ENCODE measurements at regions not wholly inside any gene's neighbourhood (a gene's known extent, or its start where the extent isn't known, plus 50 kb on each side); places are given as distances from the start of the nearest gene placed in this dataset.
"Not testable (repeated sequence)": the region's sequence is repeated elsewhere in the genome, so short reads cannot be mapped to it uniquely, and the experiment has no call there.

DNA sequence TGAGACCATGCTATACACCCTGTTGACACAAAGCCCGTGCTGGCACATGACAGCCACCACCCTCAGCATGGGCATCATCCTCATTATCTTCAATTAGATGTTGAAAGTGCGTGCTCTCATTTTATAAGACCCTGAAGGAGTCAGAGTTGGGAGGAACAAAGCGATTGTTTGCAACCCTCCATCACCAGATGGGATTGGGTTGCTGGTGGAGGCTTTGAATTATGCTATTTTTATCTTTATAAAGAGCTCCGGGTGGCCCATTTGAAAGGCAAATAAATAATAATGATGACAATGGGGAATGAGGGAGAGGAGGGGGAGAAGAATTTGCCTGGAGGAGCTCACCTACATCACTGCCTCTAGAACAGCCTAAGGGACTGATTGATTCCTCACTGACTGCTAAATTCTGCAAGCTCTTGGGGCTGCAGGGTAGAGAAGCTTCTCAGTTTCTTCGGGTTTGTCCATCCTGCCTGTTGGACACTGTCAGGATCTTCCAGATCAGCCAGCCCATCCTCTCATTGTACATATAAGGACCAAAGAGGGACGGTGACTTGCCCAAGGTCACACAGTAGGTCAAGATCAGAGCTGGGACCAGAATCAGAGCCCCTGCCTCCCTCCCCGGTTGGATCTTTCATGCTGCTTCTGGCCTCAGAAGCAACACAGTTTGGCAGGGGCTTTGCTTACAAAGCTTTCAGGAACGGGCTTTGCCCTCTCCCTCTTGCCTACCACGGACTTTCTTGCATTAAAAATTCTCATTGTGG is 130.9 kb upstream of the ZBTB40 start:
- no peak for DNase-seq

- no peak for DNase-seq
Measured at GRCh38 chr1:22321917-22322316, 129.7 kb upstream of the ZBTB40 start.

DNA sequence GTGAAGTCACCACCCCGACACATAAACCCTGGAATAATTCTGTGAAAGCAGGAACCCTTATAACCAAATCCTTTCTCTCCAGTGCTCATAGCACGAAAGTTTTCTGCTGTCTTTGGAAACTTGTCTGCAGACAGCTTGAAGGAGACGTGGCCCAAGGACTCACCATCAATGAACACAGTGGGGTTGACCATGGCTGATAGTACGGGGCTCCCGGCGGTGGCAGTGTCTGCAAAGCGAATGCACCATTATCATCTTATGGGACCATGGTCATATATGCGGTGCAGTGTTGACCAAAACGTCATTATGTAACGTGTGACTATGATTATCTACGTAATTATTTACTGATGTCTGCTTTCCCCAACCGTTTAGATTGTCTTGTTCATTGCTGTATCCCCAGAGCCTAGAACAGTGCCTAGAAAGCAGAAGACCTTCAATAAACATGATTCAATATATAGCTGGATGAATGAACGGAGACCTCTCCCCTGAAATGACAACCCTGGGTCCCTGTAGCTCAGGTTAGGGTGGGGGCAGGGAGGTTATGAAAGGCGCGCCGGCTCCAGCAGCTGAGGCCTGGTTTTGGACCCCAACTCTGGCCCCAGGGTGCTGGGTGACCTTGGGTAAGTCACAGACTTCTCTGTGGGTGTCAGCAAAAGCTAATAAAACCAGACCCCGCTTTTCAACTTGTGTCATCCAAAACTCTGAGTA is 128.4 kb upstream of the ZBTB40 start:
- no peak for DNase-seq

DNA sequence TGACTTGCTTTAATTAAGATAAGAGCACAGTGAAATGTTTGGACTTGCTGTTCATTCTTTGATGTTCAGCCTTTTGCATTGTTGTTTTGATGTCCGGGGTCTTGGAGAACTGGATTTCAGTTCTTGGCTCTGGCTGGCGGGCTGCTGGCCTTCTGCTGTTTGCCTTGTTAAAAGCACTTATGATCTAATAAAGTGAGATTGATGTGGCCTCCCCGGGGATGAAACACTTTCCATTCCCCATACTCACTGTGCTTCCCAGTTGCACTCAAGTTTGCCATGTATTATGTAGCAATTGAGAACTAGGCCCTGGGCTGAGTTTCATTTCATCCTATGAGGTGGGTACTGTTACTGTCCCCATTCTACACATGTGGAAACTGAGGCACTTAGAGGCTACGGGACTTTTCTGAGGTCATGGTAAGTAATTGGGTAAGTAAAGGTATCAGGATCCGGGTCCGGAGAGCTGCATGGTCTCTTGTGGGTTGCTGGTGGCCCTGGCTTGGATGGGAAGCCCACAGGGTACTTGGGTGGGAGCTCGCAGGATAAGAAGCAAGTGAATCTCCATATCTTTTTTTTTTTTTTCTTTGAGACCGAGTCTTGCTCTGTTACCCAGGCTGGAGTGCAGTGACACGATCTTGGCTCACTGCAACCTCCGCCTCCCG is 127.7 kb upstream of the ZBTB40 start:
- DNase-seq: no peak

DNA sequence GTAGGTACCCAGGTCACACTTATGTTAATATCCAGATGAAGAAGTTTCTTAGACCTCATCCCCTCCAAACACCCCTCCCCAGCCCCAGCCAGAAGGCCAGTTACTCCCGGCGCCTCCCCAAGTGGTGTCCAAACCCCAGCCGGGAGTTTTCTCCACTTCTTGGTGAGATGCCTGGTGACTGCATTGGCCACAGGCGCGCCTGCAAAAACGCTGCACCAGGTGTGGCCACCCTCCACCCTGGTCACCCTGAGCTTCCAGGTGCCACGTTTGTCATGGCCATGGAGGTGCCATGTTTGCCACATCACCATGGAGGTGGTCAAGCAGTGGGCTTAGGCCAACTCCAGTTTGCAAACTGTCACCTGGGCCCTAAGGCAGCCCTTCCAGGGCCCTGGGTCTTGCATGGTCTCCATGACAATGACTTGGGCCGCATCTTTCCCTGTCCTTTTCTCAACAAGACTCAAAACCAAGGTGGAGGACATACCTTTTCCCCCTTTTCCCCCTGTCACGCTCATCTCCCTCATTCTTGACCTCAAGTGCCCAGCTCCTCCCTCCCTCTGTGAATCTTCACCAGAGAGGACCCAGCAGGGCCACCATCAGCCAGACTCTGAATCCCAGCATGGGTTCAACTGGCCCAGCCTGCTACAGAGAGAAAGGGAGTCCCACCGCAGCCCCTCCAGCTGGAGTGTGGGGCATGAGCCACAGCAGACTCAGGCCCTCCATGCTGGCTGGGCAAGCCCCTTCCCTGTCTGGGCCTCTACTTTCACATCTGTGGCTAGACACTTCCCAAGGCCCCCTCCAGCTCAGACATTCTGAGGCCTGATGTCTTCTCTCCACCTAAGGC is 125.9 kb upstream of the ZBTB40 start:
- no peak for DNase-seq

DNA sequence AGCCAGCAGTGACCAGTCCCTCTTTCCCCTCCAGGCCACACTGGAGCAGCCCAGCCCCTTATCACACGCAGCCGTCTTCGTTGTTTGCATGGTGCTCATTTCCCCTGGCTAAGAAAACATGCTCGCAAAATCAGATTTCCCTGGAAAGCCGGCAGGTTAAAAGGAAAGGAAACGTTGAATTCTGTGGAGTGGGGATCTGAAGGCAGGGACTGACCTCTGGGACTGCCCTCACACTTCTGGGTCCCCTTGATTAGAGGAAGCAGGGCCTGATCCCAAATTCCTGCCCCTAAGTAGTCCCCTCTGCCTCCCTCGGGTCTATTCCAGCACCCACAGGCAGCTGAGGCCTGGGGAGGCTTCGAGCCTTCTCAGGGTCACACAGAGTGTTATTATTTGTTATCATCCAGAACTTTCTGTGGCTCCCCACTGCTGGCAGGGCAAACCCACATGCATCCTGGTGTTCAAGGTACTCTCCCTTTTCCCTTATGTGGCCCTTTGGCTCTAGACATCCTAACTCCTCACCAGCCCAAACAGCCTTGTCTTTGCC is 125.2 kb upstream of the ZBTB40 start:
- DNase-seq: no peak

GRCh38 chr1:22326931-22327330 is 124.7 kb upstream of the ZBTB40 start:
- no peak for DNase-seq

DNA sequence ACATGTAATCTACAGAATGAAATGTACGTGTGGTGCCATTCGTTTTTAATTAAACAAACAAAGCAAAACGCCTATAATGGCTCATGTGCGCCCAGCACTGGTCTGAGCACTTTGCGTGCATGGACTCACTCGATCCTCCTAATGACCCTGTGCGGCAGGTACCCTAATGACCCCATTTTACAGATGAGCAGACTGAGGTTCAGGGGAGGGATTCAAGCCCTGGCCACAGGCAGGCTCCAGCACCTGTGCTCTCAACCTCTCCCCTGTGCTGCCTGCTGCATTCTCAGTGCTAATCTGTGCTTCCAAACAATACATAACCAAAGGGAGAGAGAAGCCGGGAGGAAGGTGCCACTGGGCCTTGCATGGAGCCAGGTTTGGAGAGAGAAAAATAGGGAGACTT is 124.2 kb upstream of the ZBTB40 start:
- no peak for DNase-seq

- no peak for DNase-seq
Measured at GRCh38 chr1:22328331-22329147, 123.1 kb upstream of the ZBTB40 start.

DNA sequence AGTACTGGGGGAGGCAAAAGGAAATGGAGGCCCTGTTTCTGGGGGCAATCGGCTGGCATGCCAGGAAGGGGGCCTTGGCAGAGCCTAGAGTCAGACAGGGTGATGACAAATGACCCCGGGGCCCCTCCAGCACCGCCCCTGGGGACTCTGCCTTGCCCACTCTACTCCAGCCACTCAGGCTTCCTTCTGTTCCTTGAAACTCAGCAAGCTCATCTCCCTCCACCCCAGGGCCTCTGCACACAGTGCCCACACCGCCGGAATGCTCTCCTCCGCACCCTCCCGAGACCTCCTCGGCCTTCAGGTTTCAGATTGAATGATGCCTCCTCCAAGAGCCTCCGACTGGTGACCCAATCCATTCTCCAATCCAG is 122.5 kb upstream of the ZBTB40 start:
- DNase-seq: no peak

DNA sequence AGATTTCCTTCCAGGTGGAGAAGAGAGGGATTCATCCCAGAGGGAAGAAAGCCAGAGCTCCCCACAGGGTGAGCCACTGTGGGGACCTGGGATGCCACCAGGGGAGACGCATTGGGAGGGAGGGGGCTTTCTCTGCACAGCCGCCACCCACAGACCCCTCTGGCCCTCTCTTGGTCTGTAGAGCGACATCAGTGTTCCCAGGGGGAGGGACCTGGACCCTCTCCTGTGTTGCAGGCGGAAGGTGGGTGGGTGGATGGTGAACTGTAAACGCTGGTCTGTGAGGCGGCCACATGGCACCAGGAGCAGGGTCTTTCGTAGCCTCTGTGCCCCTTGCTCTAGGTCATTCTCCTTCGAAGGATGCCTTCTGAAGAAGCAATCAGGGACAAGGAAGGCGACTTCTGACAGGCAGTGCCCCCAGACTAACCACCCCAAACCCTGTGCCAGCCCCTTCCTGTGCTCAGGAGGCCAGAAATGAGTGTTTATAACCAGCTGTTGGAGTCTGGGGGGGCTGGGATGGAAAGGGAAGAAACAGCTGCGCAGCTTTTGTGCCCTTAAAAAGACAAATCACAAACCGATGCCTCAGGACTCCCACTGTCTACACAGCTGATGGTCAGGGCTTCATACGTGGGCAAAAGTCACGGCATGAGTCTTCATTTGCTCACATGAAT is 121.4 kb upstream of the ZBTB40 start:
- no peak for DNase-seq

DNA sequence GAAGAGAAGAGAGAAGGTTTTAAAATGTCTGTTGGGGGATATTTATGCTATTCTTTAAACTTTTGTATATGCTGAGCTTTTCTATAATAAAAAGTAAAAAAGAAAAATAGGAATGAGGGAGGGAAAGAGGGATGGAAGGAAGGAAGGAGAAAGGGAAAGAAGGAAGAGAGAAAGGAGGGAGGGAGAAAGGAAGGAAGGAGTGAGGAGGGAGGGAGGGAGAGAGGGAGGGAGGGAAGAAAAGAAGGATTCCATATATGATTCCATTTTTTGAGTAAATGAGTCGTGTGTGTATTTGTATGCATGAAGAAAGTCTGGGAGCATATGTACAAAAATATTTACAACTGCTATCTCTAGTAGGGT is 120.9 kb upstream of the ZBTB40 start:
- no peak for DNase-seq

GRCh38 chr1:22331618-22332423 is 119.8 kb upstream of the ZBTB40 start:
- no peak for DNase-seq

DNA sequence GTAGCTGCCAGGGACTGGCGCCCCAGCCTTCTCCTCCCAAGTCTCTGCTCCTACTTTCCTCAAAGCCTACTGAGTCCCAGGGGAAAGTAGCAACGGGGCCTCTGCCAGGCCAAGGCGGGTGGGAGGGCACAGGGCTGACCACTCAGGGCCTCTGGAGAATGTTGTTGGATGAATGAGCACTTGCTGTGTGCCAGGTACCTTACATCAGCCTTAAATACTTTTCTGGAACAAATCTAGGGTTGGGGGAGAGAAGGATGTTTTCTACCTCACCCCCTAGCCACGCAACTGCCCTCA is 119.3 kb upstream of the ZBTB40 start:
- no peak for DNase-seq

GRCh38 chr1:22332795-22333499 is 118.7 kb upstream of the ZBTB40 start:
- no peak for DNase-seq

DNA sequence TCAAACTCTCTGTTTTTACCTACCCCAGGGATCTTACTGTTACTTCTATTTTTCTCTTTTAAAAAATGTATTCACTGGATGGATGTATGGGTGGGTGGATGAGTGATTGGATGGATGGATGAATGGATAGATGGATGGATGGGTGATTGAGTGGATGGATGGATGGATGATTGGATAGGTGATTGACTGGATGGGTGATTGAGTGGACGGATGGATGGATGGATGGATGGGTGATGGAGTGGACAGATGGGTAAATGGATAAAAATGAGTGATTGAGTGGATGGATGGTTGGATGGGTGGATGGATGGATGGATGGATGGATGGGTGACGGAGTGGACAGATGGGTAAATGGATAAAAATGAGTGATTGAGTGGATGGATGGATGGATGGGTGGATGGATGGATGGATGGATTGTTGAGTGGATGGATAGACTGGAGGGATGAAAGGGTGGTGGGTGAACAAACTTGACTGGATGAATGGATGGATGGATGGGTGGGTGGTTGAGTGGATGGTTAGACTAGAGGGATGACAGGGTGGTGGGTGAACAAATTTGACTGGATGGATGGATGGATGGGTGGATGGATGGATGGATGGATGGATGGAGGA is 118.0 kb upstream of the ZBTB40 start:
- no peak for DNase-seq

DNA sequence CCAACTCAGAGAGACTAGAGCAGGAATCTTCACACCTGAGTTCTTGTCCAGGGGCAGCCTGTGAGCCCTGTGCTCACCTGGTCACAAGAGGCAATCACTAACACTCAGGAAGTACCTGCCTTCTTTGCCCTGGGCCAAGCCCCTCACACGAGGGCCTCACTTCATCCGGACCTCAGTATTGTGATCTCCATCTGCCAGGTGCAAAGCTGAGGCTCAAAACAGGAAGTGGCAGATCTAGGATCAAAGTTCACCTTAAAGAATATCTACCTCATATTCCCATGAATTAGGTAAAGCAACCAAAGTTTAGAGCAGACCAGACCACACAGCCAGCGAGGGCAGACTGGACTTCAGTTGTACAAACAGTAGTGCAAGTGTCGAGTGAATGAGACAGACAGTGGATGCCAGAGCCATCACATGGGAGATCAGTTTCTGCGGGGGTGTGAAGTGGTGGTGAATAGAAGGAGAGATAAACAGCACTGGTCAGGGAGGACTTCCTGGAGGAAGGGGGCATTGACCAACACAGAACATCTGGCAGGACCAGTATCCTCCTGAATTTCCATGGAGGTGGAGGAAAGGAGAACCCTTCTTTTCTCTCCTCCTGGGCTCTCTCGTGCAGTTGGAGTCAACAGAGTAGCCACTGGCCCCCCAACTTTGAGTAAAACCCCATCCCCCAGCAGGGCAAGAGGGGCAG is 116.6 kb upstream of the ZBTB40 start:
- DNase-seq: no peak

- not testable (repeated sequence) for DNase-seq
Measured at GRCh38 chr1:22336274-22336673, 115.4 kb upstream of the ZBTB40 start.
